ENCODE measurements at regions not wholly inside any gene's neighbourhood (a gene's known extent, or its start where the extent isn't known, plus 50 kb on each side); places are given as distances from the start of the nearest gene placed in this dataset.
"Not testable (repeated sequence)": the region's sequence is repeated elsewhere in the genome, so short reads cannot be mapped to it uniquely, and the experiment has no call there.

DNA sequence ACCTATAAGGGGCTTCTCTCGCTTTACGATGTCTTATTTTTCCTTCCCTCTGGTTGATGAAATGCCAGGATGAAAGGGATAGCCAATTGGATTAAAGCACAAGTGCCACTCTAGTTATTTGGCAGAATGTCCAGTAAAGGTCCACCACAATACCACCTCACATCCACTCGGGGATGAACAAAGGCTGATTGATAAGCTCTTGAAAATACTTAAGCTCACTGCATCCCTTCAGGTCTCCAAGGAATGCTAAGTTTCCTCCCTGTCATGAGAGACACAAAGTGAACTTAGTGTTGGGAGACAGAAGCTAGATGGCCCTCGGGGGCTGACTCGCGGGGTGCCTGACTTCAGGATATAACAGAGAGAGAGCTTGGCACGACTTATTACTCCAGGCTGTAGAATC, 185.9 kb upstream of the ZNF644 start:
- DNase-seq = not testable (repeated sequence)

- DNase-seq = not testable (repeated sequence)
Observed at GRCh38 chr1:91204150-91204549, 182.3 kb upstream of the ZNF644 start.

- no peak for DNase-seq
Observed at GRCh38 chr1:91201694-91202093, 179.9 kb upstream of the ZNF644 start.

DNA sequence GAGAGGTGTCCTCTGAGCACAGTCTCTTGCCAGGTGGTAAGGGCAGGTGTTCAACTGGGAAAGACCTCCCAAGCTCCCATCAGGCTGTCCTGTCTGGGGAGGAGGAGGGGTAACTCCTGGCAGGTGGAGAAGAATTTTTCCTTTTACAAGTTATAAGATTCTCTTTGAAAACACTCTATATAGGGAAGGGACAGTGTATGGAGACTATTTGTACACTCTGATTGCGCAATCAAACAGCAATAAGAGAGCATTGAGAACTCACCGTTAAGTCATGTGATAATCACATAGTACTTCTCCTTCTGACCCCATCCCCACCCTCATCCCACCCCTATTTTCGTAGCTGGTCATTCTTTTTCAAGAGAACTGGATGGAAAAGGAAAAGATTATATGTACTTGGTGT, 179.3 kb upstream of the ZNF644 start:
- DNase-seq = no peak

DNA sequence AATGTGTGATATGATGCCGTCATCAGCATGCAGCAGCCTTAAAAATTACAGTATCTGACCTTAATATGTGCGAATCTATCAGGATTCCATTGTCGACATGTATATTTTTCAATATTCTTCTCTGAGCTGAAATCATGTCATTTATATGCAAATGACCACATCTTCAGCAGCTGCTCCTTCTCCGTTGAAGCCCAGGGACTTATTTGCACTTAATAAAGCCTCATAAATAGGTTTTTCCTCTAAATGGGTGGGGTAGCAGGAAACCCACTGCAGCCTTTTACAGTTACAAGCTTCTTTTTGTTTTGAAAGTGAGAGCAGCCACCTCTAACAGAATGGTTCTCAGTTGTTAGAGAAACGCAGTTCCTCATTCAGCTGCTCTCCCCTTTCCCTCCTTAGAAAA, 178.8 kb upstream of the ZNF644 start:
- no peak for DNase-seq

GRCh38 chr1:91199988-91200387, 178.2 kb upstream of the ZNF644 start:
- DNase-seq = no peak

DNA sequence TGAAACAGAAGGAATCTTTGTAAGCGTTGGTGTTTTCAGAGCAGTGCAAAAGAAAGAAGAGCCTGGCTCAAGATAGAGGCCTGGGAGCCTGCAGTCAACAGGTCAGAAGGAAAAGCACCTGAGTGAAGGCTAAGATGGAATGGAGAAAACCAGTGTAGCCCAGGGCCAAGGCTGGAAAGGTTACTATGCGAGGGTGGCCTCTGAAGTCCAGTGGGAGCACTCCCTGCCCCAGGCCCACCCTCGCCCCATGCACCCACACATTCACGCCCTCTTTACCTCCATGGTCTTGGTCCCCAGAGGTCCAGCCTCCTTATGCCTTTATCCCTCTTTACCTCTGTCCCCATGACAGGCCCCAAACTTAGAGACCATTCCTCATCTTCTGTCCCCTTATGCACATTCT, 169.2 kb upstream of the ZNF644 start:
- DNase-seq = no peak

DNA sequence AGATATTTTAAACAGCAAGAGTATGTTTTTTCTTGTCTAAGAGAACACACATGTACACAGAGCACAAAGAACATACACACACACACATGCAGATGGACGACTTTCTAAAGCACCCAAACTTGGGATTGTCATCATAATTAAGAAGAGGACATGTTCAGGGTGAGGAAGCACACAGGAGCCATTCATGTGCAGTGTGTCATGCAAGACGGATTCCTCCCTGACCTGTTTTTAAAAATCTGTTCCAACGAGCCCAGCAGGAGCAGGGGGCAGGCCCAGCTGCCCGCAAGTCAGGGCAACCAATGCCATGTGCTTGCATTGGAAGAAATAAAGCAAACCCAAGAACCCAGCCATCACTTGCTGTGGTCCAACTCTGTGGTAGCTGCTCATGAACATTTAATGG, 167.3 kb upstream of the ZNF644 start:
- DNase-seq = no peak

DNA sequence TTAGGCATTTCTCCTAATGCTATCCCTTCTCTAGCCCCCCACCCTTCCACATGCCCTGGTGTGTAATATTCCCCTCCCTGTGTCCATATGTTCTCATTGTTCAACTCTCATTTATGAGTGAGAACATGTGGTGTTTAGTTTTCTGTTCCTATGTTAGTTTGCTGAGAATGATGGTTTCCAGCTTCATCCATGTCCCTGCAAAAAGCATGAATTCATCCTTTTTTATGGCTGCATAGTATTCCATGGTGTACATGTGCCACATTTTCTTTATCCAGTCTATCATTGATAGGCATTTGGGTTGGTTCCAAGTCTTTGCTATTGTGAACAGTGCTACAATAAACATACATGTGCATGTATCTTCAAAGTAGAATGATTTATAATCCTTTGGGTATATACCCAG, 161.0 kb upstream of the ZNF644 start:
- DNase-seq = not testable (repeated sequence)

- no peak for DNase-seq
Observed at GRCh38 chr1:91176250-91176649, 154.4 kb upstream of the ZNF644 start.

GRCh38 chr1:91174734-91175133, 152.9 kb upstream of the ZNF644 start:
- no peak for DNase-seq

DNA sequence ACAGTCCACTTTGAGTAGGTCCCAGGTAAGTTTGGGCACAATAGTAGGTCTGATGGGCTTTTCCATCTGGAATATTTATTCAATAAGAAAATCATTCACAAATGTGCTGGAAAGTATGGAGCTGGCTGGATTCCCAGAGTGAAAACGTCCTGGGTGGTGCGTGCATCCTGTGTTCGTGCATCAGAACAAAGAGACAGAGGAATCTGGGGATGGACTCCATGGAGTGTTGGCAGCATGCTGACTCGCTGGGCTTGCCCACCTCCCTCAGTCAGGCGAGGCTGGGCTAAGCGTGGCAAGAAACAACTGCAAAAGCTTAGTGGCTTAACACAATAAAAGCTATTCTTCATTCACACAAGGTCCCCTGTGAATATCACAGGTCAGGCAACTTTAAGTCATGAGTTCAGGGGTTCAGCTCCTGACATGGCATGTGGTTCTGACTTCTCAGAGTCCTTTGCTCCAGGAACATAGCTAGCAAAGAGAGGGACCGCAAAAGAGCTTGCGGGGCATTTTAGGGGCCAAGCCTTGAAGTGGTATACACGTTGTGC, 151.6 kb upstream of the ZNF644 start:
- no peak for DNase-seq

- no peak for DNase-seq
Observed at GRCh38 chr1:91172541-91172940, 150.7 kb upstream of the ZNF644 start.

DNA sequence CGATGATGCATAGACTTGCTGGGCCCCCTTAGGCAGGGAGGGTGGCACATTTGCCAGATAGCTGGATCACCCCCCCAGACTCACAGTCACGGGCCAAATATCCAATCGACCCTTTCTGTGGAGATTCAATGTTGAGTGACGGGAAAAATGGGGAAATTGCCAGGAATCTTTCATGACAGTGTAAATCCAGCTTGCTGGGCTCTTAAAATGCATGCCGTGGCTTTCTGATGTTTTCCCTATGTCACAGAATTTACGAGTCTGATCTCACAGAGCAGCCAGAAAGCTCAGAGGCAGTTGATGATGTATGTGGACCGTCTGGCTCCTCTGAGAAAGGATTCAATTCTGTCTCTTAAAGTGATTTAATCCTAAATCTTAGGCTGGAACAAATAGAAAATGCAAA, 150.1 kb upstream of the ZNF644 start:
- DNase-seq = no peak

DNA sequence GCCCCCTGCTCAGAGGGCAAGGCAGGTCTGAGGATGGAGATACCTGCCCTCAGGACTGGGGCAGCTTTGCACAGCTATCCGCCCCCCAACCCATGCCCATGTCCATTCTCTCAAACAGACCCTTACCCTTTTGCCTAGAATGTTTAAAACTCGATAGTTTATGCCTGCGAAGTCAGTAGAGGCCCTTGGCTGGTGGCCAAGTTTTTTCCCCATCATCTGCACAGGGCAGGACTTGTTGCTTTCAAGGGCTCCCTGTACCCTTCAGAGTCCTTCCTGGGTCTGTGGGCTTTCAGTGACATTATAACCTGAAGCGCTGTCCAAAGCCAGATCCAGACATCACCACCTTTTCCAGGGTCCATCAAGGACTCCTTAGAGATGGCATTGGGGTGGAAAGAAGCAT, 148.7 kb upstream of the ZNF644 start:
- no peak for DNase-seq

- peak; percentile 51 for DNase-seq
Observed at GRCh38 chr1:91166106-91166712, 144.4 kb upstream of the ZNF644 start.

DNA sequence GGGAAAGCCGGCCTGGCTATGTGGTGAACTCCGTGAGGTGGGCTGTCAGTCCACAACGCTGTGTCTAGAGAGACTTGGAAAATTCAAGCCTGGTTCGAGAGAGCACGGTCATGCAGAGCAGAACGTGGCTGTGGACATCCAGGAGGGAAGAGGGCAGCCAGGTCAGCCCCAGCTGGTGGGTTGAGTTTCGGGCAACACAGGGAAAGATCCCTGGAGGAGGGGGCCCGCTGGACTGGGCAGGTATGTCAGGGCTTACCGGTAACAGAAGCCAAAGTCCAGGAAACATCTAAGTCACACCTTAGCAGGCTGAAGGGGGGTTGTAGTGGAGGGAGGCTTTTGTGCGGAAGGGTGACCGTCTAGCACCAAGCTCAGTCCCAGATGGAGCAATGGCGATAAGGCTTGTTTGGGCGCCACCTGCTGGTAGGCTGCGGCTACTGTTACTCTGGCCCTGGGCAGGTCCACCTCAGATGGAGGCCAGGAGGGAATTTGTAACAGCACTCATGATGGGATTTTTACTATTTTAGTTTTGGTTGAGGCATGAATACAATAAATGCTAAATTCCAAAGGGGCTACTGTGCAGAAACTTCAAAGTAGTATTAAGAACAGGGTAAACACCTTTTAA, 143.3 kb upstream of the ZNF644 start:
- DNase-seq = peak; percentile 74

- DNase-seq = no peak
Observed at GRCh38 chr1:91162613-91163012, 140.8 kb upstream of the ZNF644 start.

GRCh38 chr1:91161749-91162148, 139.9 kb upstream of the ZNF644 start:
- DNase-seq = no peak

DNA sequence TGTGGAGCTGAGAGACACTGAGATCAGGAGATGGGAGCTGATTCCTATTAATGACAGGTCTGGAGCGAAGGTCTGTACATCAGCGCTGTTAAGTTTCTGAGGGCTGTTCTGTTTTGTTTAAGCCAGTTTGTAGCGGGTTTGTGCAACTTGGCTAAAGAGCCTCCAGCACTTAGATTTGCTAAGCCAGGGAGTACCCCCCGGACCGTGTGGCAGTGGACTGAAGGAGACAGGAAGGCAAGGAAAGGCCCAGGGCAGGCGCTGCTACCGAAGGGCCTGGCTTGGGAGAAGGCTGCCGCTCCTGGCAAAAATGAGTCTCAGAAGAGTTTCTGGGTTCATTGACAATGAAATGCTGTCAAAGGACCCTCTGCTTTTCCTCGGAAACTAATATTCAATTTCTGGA, 139.3 kb upstream of the ZNF644 start:
- DNase-seq = no peak

DNA sequence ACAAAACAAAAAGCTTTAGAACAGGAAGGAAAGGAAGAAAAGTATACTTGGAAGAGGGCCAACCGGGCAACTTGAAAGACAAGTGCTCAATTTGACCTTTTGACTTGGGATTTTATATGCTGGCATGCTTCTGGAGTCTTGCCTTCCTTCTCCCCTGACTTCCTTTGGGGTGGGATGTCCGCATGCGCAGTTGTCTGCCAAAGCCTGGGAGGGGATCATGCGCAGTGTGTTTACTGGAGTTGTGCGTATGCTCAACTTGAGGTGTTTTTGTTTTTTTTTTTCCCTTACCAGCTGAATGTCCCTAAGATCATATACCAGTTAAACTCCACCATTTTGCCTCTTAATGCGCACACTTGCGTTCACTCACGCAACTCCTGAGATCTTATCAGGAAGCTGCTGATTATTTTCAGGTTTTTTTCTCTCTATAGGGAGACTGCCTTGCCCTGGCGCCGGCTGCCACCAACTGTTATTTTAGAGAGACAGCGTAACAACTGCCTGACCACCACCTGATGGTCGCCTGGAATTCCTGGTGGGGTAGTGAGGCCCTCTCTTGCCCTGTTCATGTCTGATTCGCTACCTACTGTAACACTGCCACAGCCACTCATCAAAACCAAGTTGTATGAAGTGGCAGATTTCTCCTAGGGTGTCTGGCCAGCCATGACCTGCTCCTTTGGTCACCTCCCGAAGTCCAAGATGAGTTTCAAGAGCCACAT, 138.7 kb upstream of the ZNF644 start:
- DNase-seq = no peak

DNA sequence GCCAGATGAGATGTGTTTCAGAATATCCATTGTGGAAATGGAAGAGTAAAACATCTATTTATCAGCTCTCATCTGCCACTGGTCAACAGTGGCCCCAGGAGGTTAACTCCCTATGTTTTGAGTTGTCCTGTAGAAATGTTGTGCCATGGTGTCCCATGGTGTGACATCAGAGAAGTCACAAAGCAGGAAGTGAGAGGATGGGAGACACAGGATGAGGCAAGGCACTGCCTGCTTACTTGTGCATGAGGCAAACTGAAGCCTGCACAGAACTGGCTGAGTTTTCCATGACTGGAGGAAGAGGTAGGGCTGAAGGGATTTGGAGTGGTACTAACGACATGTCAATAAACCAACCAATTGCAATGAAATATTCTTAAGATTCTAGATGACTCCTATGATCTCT, 131.5 kb upstream of the ZNF644 start:
- DNase-seq = no peak

DNA sequence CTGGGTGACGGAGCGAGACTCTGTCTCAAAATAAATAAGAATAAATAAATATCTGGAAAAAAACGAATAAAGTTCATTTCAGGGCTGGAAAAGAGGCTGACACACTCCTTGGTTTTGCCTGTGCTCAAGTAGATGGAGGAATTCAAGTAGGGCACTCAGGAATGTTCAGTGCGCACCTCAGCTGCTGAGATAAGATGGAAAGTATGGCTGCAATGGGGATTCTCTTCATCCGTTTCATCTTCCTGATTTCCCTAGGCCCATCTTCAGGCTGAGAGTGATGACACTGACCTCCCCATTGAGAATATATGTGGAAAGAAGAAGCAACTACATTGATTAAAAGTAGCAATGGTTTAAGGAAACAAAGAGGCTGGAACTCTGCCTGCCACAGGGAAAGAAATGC, 130.5 kb upstream of the ZNF644 start:
- DNase-seq = no peak

DNA sequence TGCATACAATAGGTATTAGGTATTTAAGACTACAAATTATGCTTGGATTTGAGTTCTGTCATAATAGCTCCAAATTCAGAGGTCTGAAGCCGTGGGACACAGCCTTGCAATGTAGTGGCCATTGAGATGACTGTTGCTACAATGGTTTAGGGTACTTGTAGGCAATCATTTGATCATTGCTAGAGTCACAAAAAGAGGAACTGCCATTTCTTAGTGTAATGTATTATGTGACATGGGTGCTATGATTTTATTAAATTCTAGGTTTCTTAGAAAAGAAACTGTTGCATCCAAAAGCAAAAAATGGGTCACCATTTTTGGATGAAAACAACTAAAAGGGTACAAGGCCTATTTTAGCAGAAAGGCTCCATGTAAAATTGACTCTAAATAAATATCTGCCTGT, 129.9 kb upstream of the ZNF644 start:
- no peak for DNase-seq

Data from NCI-H774 (cell line).